ENCODE measurements at regions not wholly inside any gene's neighbourhood (a gene's known extent, or its start where the extent isn't known, plus 50 kb on each side); places are given as distances from the start of the nearest gene placed in this dataset.

GRCh38 chr12:84072961-84073360 is 839.6 kb downstream of the SLC6A15 start:
- POLR2A ChIA-PET: no interaction called here
- no peak overlapping the region for H3K4me3 Mint-ChIP-seq

GRCh38 chr12:84070292-84070691 is 842.3 kb downstream of the SLC6A15 start:
- H3K27ac ChIP-seq (ENCODE audit: low read length in 2 of 2): no peak overlapping the region
- intact Hi-C loops (cut with micrococcal nuclease): no loop called here
- H3K9ac ChIP-seq (ENCODE audit: low read length): no peak overlapping the region
- H4K20me1 ChIP-seq (ENCODE audit: control insufficient read depth, insufficient read depth, low read length, poor library complexity, severe bottlenecking): no peaks in the 10 kb centered on the region
- 83% methylated on average over 3 of the region's 4 CpGs for WGBS (ENCODE audit: insufficient coverage)
- no peak for ATAC-seq (ENCODE audit: low read depth)
- CTCF ChIA-PET: no interaction called here
- H3K4me1 Mint-ChIP-seq: no peaks in the 10 kb centered on the region
- H3K9me3 Mint-ChIP-seq (ENCODE audit: insufficient read depth): peaks cover 2% of the 10 kb centered on the region
- H3K4me1 ChIP-seq (ENCODE audit: control insufficient read depth in 2 of 2, insufficient read depth in 2 of 2, low read length in 2 of 2): no peaks in the 10 kb centered on the region
- no peaks in the 10 kb centered on the region for H3K36me3 ChIP-seq (replicated peaks in 1 of 2; ENCODE audit: control extremely low read depth in 1 of 2, control insufficient read depth in 1 of 2, extremely low read depth in 1 of 2, insufficient read depth in 2 of 2, low read length in 1 of 2)
- no peaks in the 10 kb centered on the region for H3K79me2 ChIP-seq (ENCODE audit: control insufficient read depth, insufficient read depth, low read length)
- TF ChIP-seq CTCF (IDR thresholded peaks at IDR 0.05): no peak
- TF ChIP-seq EZH2 (IDR thresholded peaks at IDR 0.05; ENCODE audit: borderline replicate concordance, insufficient read depth, low read depth, low read length, poor library complexity, severe bottlenecking): no peak
- DNase-seq: no peak
- no peak overlapping the region for H3K27ac Mint-ChIP-seq
- H2AFZ ChIP-seq (ENCODE audit: insufficient read depth, low read depth, low read length, poor library complexity, severe bottlenecking): no peak overlapping the region
- no peaks in the 10 kb centered on the region for H3K27me3 ChIP-seq (replicated peaks in 1 of 4; ENCODE audit: control extremely low read depth in 1 of 4, control insufficient read depth in 3 of 4, insufficient read depth in 4 of 4, low read length in 3 of 4)
- no peak overlapping the region for H3K4me2 ChIP-seq (replicated peaks; ENCODE audit: low read depth, low read length, poor library complexity, severe bottlenecking)
- POLR2A ChIA-PET: no interaction called here
- no peak overlapping the region for H3K4me3 ChIP-seq (ENCODE audit: control extremely low read depth in 1 of 5, extremely low read depth in 1 of 5, insufficient read depth in 1 of 5, low read depth in 2 of 5, low read length in 4 of 5)
- H3K9me3 ChIP-seq (ENCODE audit: control extremely low read depth in 1 of 3, control insufficient read depth in 2 of 3, insufficient read depth in 1 of 3, low read length in 2 of 3): no peaks in the 10 kb centered on the region
- H3K4me3 Mint-ChIP-seq: no peak overlapping the region
- no peaks in the 10 kb centered on the region for H3K27me3 Mint-ChIP-seq

More at GRCh38 chr12:84072961-84073360, 839.6 kb downstream of the SLC6A15 start:
- H3K9me3 Mint-ChIP-seq (ENCODE audit: insufficient read depth): peaks cover 2% of the 10 kb centered on the region
- Histone ChIP-seq H2AFZ (ENCODE audit: insufficient read depth, low read depth, low read length, poor library complexity, severe bottlenecking) (no peak overlapping the region), H3K9ac (ENCODE audit: low read length) (no peak overlapping the region), H3K27ac (ENCODE audit: low read length in 2 of 2) (no peak overlapping the region), H3K4me2 (replicated peaks; ENCODE audit: low read depth, low read length, poor library complexity, severe bottlenecking) (no peak overlapping the region), H3K79me2 (ENCODE audit: control insufficient read depth, insufficient read depth, low read length) (no peaks in the 10 kb centered on the region), H3K9me3 (ENCODE audit: control extremely low read depth in 1 of 3, control insufficient read depth in 2 of 3, insufficient read depth in 1 of 3, low read length in 2 of 3) (no peaks in the 10 kb centered on the region), H3K36me3 (replicated peaks in 1 of 2; ENCODE audit: control extremely low read depth in 1 of 2, control insufficient read depth in 1 of 2, extremely low read depth in 1 of 2, insufficient read depth in 2 of 2, low read length in 1 of 2) (no peaks in the 10 kb centered on the region), H3K4me3 (ENCODE audit: control extremely low read depth in 1 of 5, extremely low read depth in 1 of 5, insufficient read depth in 1 of 5, low read depth in 2 of 5, low read length in 4 of 5) (no peak overlapping the region), H3K27me3 (replicated peaks in 1 of 4; ENCODE audit: control extremely low read depth in 1 of 4, control insufficient read depth in 3 of 4, insufficient read depth in 4 of 4, low read length in 3 of 4) (no peaks in the 10 kb centered on the region), H4K20me1 (ENCODE audit: control insufficient read depth, insufficient read depth, low read length, poor library complexity, severe bottlenecking) (no peaks in the 10 kb centered on the region), H3K4me1 (ENCODE audit: control insufficient read depth in 2 of 2, insufficient read depth in 2 of 2, low read length in 2 of 2) (no peaks in the 10 kb centered on the region)
- TF ChIP-seq CTCF (IDR thresholded peaks at IDR 0.05) (no peak), EZH2 (IDR thresholded peaks at IDR 0.05; ENCODE audit: borderline replicate concordance, insufficient read depth, low read depth, low read length, poor library complexity, severe bottlenecking) (no peak)
- no peak overlapping the region for H3K27ac Mint-ChIP-seq
- no peak for DNase-seq
- no peaks in the 10 kb centered on the region for H3K4me1 Mint-ChIP-seq
- CTCF ChIA-PET: no interaction called here
- ATAC-seq (ENCODE audit: low read depth): no peak
- intact Hi-C loops (cut with micrococcal nuclease): no loop called here
- H3K27me3 Mint-ChIP-seq: no peaks in the 10 kb centered on the region

All from B cell (primary cell).